Gastroesophageal sphincter (tissue), 3 donors: ENCODE measurements at regions not wholly inside any gene's neighbourhood (a gene's known extent, or its start where the extent isn't known, plus 50 kb on each side); places are given as distances from the start of the nearest gene placed in this dataset.

Experiments
- CTCF ChIP-seq, 4 experiments: fragments of 200-600 bp in 2 of 4; fragments of 450-650 bp in 2 of 4; sonication (generic) in 1 of 4; IDR thresholded peaks; one replicate each; pipeline ENCODE4 v1.5.1; 2017 to 2019; ENCODE audit warnings: antibody characterized with exemption in 4 of 4, mild to moderate bottlenecking in 2 of 4, moderate library complexity in 2 of 4
- POLR2A ChIP-seq, 2 donors: fragments of 450-650 bp; IDR thresholded peaks; one replicate each; pipeline ENCODE4 v1.6.1; 2017; ENCODE audit warnings: antibody characterized with exemption in 2 of 2, mild to moderate bottlenecking in 2 of 2, moderate library complexity in 1 of 2
- POLR2AphosphoS5 ChIP-seq: sonication (generic); formaldehyde crosslinking; IDR thresholded peaks from one replicate; pipeline ENCODE4 v1.6.1; 2017; ENCODE audit warnings: antibody characterized with exemption

- TF ChIP-seq POLR2AphosphoS5 (no peak), CTCF (IDR thresholded peaks at IDR 0.05) (no peak), POLR2A (IDR thresholded peaks at IDR 0.05) (no peak)
Measured at GRCh38 chr3:6468589-6468988, 392.3 kb upstream of the GRM7 start.
